SK-N-MC (cell line): ENCODE measurements at regions not wholly inside any gene's neighbourhood (a gene's known extent, or its start where the extent isn't known, plus 50 kb on each side); places are given as distances from the start of the nearest gene placed in this dataset.

Experiments
- DNase-seq: peaks from one replicate; pipeline ENCODE4 v3.0.0-alpha.2; 2011; ENCODE audit warnings: low read depth, low spot score
- H3K27ac ChIP-seq: fragments of 200-600 bp; sonication (generic); 2 replicates; pipeline ENCODE4 v1.5.1; 2016; ENCODE audit warnings: mixed run types
- H3K36me3 ChIP-seq: fragments of 200-600 bp; sonication (generic); 2 replicates; pipeline ENCODE4 v1.6.1; 2017; ENCODE audit warnings: antibody characterized with exemption, low read length, mixed read lengths; ENCODE audit not compliant: insufficient read depth
- H3K4me3 ChIP-seq: fragments of 200-600 bp; sonication (generic); 2 replicates; pipeline ENCODE4 v1.5.1; 2016
- H3K9ac ChIP-seq: fragments of 200-600 bp; sonication (generic); 2 replicates; pipeline ENCODE4 v1.8.0; 2017; ENCODE audit warnings: mixed run types, mixed read lengths; ENCODE audit not compliant: insufficient read length
- H3K9me3 ChIP-seq: fragments of 200-600 bp; sonication (generic); 2 replicates; pipeline ENCODE4 v1.6.1; 2017; ENCODE audit warnings: low read depth, mild to moderate bottlenecking, antibody characterized with exemption, low read length, moderate library complexity, mixed read lengths
- EZH2 ChIP-seq: fragments of 200-600 bp; sonication (generic); IDR thresholded peaks from one replicate; pipeline ENCODE4 v1.6.1; 2017; ENCODE audit warnings: antibody characterized with exemption
- FOXP2 ChIP-seq: optimal IDR thresholded peaks from 2 replicates; pipeline ENCODE3; 2011; ENCODE audit warnings: mild to moderate bottlenecking, moderate library complexity; ENCODE audit not compliant: insufficient read depth; ENCODE audit errors: extremely low read length, control extremely low read depth
- POLR2AphosphoS5 ChIP-seq: IDR thresholded peaks from 2 replicates; pipeline ENCODE4 v1.6.1; 2012; ENCODE audit warnings: mild to moderate bottlenecking, low read depth, low read length, borderline replicate concordance

GRCh38 chr6:100137759-100138158 lies 143.7 kb upstream of the MCHR2 start:
- TF ChIP-seq EZH2 (no peak), POLR2AphosphoS5 (no peak)
- Histone ChIP-seq H3K9ac (no peak overlapping the region), H3K27ac (no peak overlapping the region), H3K4me3 (no peak overlapping the region), H3K9me3 (no peaks in the 10 kb centered on the region), H3K36me3 (no peaks in the 10 kb centered on the region)
- DNase-seq = no peak

DNA sequence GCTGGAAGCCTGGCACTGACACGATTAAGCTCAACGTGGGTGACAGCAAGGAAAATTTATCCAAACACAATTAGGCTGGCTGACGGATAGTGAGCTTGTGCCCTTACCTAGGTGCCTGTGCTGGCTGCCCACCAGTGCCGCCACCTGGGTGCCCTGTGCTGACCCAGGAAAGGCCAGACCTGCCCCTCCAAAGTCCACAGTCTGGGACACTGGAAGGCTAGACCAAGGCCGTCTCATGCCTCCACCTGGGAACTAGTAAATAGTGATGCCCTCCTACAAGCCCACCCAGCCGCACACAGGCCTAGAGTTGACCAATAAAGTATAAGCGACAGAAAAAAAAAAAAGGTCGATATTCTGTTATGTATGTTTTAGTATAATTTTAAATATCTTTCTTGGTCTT lies 142.6 kb upstream of the MCHR2 start:
- DNase-seq = no peak
- Histone ChIP-seq H3K9ac (no peak overlapping the region), H3K9me3 (no peaks in the 10 kb centered on the region), H3K36me3 (no peaks in the 10 kb centered on the region), H3K27ac (no peak overlapping the region), H3K4me3 (no peak overlapping the region)
- TF ChIP-seq FOXP2 = no peak
- TF ChIP-seq EZH2 = no peak
- no peak for TF ChIP-seq POLR2AphosphoS5

DNA sequence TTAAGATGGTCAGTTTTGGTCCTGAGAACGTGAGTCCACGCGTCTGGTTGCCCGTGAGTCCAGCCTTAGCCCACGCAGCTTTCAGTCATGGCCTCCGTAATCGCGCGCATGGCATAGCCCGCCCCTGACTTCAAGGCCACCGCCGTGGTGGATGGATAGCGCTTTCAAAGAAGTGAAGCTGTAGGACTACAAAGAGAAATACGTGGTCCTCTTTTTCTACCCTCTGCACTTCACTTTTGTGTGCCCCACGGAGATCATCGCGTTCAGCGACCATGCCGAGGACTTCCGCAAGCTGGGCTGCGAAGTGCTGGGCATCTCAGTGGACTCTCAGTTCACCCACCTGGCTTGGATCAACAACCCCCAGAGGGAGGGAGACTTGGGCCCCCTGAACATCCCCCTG lies 142.0 kb upstream of the MCHR2 start:
- TF ChIP-seq EZH2 (no peak), POLR2AphosphoS5 (no peak), FOXP2 (no peak)
- H3K36me3 ChIP-seq = no peaks in the 10 kb centered on the region
- no peak overlapping the region for H3K9ac ChIP-seq
- H3K4me3 ChIP-seq = no peak overlapping the region
- no peak overlapping the region for H3K27ac ChIP-seq
- DNase-seq = no peak
- H3K9me3 ChIP-seq = no peaks in the 10 kb centered on the region

GRCh38 chr6:100134703-100135102 lies 140.7 kb upstream of the MCHR2 start:
- H3K27ac ChIP-seq = no peak overlapping the region
- no peaks in the 10 kb centered on the region for H3K9me3 ChIP-seq
- H3K9ac ChIP-seq = no peak overlapping the region
- no peak for DNase-seq
- no peaks in the 10 kb centered on the region for H3K36me3 ChIP-seq
- no peak overlapping the region for H3K4me3 ChIP-seq
- TF ChIP-seq EZH2 (no peak), POLR2AphosphoS5 (no peak), FOXP2 (no peak)

DNA sequence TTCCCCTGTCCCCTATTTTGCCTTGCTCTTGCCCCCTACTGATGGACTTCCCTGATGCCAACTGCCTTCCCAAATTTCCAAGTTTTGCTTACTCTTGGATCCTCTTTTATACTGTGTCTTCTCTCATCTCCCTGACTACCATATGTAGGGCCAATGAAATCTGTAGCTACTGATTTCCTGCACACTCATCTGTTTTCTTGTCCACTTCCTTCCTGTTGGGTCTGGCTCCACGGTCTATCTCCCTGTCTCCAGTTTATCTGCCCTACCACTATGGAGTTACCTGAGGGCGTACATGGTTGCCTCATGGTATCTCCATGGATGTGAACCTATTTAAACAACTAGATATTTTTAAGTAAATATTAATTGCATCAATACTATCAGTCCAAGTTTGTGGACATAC lies 140.3 kb upstream of the MCHR2 start:
- H3K27ac ChIP-seq = no peak overlapping the region
- no peak for DNase-seq
- H3K36me3 ChIP-seq = no peaks in the 10 kb centered on the region
- no peak for TF ChIP-seq POLR2AphosphoS5
- TF ChIP-seq EZH2 = no peak
- no peak overlapping the region for H3K4me3 ChIP-seq
- H3K9ac ChIP-seq = no peak overlapping the region
- H3K9me3 ChIP-seq = no peaks in the 10 kb centered on the region

- Histone ChIP-seq H3K4me3 (no peak overlapping the region), H3K9ac (no peak overlapping the region), H3K36me3 (no peaks in the 10 kb centered on the region), H3K9me3 (no peaks in the 10 kb centered on the region), H3K27ac (no peak overlapping the region)
- no peak for DNase-seq
- no peak for TF ChIP-seq FOXP2
Measured at GRCh38 chr6:100132005-100132404, 138.0 kb upstream of the MCHR2 start.

DNA sequence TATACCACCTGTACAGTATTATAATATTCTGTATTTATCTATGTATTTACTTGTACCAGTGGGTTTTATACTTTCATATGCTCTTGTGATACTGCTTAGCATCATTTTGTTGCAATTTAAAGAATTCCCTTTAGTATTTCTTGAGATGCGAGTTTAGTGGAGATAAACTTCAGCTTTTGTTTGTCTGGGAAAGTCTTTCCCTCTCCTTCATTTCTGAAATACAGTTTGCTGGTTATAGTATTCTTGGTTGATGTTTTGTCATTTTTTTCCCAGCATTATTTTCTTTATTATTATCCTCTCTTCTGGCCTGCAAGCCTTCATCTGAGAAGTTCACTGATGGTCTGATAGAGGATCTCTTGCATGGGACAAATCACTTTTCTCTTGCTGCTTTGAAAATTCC lies 136.6 kb upstream of the MCHR2 start:
- Histone ChIP-seq H3K4me3 (no peak overlapping the region), H3K9ac (no peak overlapping the region), H3K9me3 (no peaks in the 10 kb centered on the region), H3K27ac (no peak overlapping the region), H3K36me3 (no peaks in the 10 kb centered on the region)
- TF ChIP-seq POLR2AphosphoS5 (no peak), EZH2 (no peak), FOXP2 (no peak)
- no peak for DNase-seq

- DNase-seq = no peak
- Histone ChIP-seq H3K9me3 (no peaks in the 10 kb centered on the region), H3K36me3 (no peaks in the 10 kb centered on the region), H3K4me3 (no peak overlapping the region), H3K9ac (no peak overlapping the region), H3K27ac (no peak overlapping the region)
- TF ChIP-seq EZH2 (no peak), POLR2AphosphoS5 (no peak), FOXP2 (no peak)
Measured at GRCh38 chr6:100126790-100127484, 132.9 kb upstream of the MCHR2 start.

DNA sequence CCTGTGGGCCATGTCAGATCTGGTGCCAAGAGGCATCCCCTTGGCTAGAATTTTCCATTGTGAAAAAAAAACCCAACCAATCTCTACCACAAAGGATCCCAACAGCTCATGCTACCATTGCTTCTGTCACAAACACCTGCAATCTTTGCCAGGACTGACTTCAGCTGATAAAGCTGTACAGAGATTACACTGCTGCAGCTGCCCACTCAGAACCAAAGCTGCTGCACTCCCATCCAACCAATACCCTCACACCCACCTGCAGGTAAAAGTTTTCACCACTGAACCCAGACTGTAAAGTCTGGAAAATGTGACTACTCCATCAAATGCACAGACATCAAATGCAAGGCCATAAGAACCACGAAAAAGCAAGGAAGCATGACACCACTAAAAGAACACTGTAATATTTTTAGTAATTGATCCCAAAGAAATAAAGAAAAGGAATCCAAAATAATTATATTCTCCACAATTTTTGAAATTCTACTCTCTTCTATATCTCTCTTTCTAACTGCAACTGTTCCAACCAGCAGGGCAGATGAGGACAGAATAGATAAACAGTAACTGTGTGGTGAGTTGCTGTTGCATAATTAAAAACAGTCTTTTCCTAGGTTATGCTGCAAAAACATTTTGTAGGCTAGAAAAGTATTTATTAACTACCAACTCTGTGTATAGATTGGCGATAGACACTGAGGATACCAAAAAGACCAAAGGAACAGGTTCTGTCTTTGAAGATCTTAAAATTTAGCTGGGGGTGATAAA lies 128.0 kb upstream of the MCHR2 start:
- Histone ChIP-seq H3K9me3 (no peaks in the 10 kb centered on the region), H3K36me3 (no peaks in the 10 kb centered on the region), H3K27ac (no peak overlapping the region), H3K9ac (no peak overlapping the region), H3K4me3 (no peak overlapping the region)
- no peak for DNase-seq
- TF ChIP-seq EZH2 (no peak), POLR2AphosphoS5 (no peak), FOXP2 (no peak)
